GM12878 (cell line): ENCODE measurements at regions not wholly inside any gene's neighbourhood (a gene's known extent, or its start where the extent isn't known, plus 50 kb on each side); places are given as distances from the start of the nearest gene placed in this dataset. TPM values are rescaled to one million over a fixed set of nuclear protein-coding genes. Genes with fewer than 3 reads are reported as not detected.

Experiments
- CHD4 ChIP-seq: fragments of 200-600 bp; sonication (generic); IDR thresholded peaks from 2 replicates; pipeline ENCODE4 v1.6.1; 2016; ENCODE audit warnings: mild to moderate bottlenecking
- CREM ChIP-seq: IDR thresholded peaks from 2 replicates; pipeline ENCODE4 v1.6.1; 2014; ENCODE audit warnings: antibody characterized with exemption, low read depth
- HDAC6 ChIP-seq: fragments of 200-600 bp; sonication (generic); IDR thresholded peaks from one replicate; pipeline ENCODE4 v1.8.0; 2017; ENCODE audit warnings: antibody characterized with exemption; ENCODE audit not compliant: unreplicated experiment
- NFYB ChIP-seq: IDR thresholded peaks from 2 replicates; pipeline ENCODE4 v1.6.1; 2011; ENCODE audit warnings: low read depth, mild to moderate bottlenecking, low read length, improper control_type of control experiment, moderate library complexity; ENCODE audit not compliant: insufficient read depth
- RUNX3 ChIP-seq: IDR thresholded peaks from 2 replicates; pipeline ENCODE4 v1.6.1; 2012; ENCODE audit warnings: low read length, inconsistent platforms
- SMC3 ChIP-seq: IDR thresholded peaks from 2 replicates; pipeline ENCODE4 v1.6.1; 2011; ENCODE audit warnings: low read length, improper control_type of control experiment, borderline replicate concordance
- SPI1 ChIP-seq: IDR thresholded peaks from 2 replicates; pipeline ENCODE4 v1.6.1; 2011; ENCODE audit warnings: low read depth, mild to moderate bottlenecking, low read length, moderate library complexity, borderline replicate concordance; ENCODE audit not compliant: insufficient read depth
- TCF7 ChIP-seq: IDR thresholded peaks from 2 replicates; pipeline ENCODE4 v1.6.1; 2014; ENCODE audit warnings: antibody characterized with exemption, borderline replicate concordance
- small RNA-seq: library from RNA; depleted of rRNA; stranded (forward); fragments of <200 nt; gene quantifications from one replicate; pipeline ENCODE3, GENCODE V24; 2014
- TF ChIP-seq, protein P1 (sequence below): fragments of 450-650 bp; IDR thresholded peaks from 2 replicates; pipeline ENCODE4 v1.6.1; 2016; ENCODE audit warnings: mild to moderate bottlenecking, moderate library complexity, borderline replicate concordance
- TF ChIP-seq, protein P2 (sequence below): fragments of 450-650 bp; IDR thresholded peaks from 2 replicates; pipeline ENCODE4 v1.6.1; 2017; ENCODE audit warnings: borderline replicate concordance

DNA sequence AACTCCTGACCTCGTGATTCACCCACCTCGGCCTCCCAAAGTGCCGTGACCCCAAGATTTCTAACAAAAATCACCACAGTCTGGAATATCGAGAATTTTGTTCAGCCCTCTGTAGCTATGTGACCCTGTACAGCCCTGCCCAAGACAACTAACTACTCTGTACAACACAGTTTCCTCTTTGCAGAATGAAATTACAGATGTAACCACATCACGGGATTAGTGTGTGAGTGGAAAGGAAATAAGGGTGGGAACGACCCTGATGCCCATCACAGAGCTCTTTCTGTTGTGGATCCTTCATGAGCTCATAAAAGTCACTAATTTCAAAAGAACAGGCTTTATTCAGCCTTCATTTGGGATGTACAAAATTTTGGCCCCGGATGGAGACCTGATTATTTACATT, 50.5 kb upstream of the KRR1 start (continued):
- TF ChIP-seq, protein P1, sequence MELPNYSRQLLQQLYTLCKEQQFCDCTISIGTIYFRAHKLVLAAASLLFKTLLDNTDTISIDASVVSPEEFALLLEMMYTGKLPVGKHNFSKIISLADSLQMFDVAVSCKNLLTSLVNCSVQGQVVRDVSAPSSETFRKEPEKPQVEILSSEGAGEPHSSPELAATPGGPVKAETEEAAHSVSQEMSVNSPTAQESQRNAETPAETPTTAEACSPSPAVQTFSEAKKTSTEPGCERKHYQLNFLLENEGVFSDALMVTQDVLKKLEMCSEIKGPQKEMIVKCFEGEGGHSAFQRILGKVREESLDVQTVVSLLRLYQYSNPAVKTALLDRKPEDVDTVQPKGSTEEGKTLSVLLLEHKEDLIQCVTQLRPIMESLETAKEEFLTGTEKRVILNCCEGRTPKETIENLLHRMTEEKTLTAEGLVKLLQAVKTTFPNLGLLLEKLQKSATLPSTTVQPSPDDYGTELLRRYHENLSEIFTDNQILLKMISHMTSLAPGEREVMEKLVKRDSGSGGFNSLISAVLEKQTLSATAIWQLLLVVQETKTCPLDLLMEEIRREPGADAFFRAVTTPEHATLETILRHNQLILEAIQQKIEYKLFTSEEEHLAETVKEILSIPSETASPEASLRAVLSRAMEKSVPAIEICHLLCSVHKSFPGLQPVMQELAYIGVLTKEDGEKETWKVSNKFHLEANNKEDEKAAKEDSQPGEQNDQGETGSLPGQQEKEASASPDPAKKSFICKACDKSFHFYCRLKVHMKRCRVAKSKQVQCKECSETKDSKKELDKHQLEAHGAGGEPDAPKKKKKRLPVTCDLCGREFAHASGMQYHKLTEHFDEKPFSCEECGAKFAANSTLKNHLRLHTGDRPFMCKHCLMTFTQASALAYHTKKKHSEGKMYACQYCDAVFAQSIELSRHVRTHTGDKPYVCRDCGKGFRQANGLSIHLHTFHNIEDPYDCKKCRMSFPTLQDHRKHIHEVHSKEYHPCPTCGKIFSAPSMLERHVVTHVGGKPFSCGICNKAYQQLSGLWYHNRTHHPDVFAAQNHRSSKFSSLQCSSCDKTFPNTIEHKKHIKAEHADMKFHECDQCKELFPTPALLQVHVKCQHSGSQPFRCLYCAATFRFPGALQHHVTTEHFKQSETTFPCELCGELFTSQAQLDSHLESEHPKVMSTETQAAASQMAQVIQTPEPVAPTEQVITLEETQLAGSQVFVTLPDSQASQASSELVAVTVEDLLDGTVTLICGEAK, result no peak
- TF ChIP-seq SPI1 (no peak), RUNX3 (no peak), CHD4 (no peak), CREM (no peak), NFYB (no peak), TCF7 (no peak), SMC3 (no peak), HDAC6 (no peak)
- TF ChIP-seq, protein P2, sequence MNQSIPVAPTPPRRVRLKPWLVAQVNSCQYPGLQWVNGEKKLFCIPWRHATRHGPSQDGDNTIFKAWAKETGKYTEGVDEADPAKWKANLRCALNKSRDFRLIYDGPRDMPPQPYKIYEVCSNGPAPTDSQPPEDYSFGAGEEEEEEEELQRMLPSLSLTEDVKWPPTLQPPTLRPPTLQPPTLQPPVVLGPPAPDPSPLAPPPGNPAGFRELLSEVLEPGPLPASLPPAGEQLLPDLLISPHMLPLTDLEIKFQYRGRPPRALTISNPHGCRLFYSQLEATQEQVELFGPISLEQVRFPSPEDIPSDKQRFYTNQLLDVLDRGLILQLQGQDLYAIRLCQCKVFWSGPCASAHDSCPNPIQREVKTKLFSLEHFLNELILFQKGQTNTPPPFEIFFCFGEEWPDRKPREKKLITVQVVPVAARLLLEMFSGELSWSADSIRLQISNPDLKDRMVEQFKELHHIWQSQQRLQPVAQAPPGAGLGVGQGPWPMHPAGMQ, result no peak

Small RNA genes lying in the stretch of these regions (small RNA-seq; reads per million reads assigned to genes)
- gene AC011611.1 (not detected), gene AC011611.6 (not detected), gene RF00156 (not detected), gene RN7SL734P (not detected)
